ENCODE measurements at regions not wholly inside any gene's neighbourhood (a gene's known extent, or its start where the extent isn't known, plus 50 kb on each side); places are given as distances from the start of the nearest gene placed in this dataset.

DNA sequence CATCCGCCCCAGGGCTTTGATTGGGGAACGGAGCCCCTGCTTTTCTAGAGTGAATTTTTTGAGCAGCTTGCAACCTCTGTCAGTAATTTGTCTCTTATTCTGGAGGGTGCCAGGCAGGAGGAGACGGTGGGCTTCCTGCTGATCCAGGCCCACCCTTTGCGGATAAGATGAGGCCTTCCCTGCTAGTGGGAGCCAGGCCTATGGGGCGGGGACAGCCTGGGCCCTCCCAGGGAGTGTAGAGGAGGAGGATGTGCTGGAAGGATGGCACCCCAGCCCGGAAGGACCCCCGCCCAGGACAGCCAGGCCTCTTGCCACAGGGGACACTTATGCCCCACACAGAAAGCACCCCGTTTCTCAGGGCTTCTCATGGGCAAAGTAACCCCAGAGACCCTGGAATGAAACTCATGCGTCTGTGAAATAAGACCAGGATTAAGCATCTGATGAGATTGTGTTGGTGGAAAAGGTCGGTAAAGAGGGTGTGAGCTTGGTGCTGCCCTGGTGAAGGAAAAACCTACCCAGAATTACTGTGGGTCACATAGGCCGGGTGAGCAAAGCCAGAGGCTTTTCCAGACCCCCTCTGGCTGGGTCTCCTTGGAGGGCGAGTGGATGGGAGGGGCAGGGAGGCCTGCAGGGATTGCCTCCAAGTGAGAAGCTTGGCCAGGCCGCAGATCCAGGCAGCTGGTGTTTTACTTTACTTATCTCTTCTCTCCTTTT, 118.7 kb downstream of the SIK1 start:
- Histone ChIP-seq H4K20me1 (ENCODE audit: insufficient read depth) (no peaks in the 10 kb centered on the region), H3K9ac (no peak overlapping the region), H3K4me2 (ENCODE audit: unreplicated experiment) (no peak overlapping the region), H3K9me2 (ENCODE audit: insufficient read depth) (no peaks in the 10 kb centered on the region), H3K9me3 (ENCODE audit: low read depth) (no peaks in the 10 kb centered on the region), H3K27me3 (replicated peaks; ENCODE audit: insufficient read depth) (no peaks in the 10 kb centered on the region), H3K79me2 (ENCODE audit: insufficient read depth) (no peaks in the 10 kb centered on the region), H3K36me3 (ENCODE audit: low read depth) (no peaks in the 10 kb centered on the region), H3K4me1 (ENCODE audit: insufficient read depth) (no peaks in the 10 kb centered on the region), H3F3A (ENCODE audit: insufficient read depth) (no peaks in the 10 kb centered on the region), H2AFZ (no peak overlapping the region), H3K27ac (no peak overlapping the region), H3K4me3 (no peak overlapping the region)
- TF ChIP-seq EZH2phosphoT487 (IDR thresholded peaks at IDR 0.05; ENCODE audit: insufficient read depth, low read depth) (no peak), EZH2 (IDR thresholded peaks at IDR 0.05; ENCODE audit: insufficient read depth, poor library complexity, severe bottlenecking) (no peak)
- in situ Hi-C loops (cut with MboI): no loop called here
- no peak for DNase-seq
- 66 to 67% methylated on average over 13 of the region's 13 CpGs for WGBS, 2 experiments (ENCODE audit: low coverage in 1 of 2, low lambda C conversion rate in 2 of 2, missing lambda C conversion rate in 2 of 2)

DNA sequence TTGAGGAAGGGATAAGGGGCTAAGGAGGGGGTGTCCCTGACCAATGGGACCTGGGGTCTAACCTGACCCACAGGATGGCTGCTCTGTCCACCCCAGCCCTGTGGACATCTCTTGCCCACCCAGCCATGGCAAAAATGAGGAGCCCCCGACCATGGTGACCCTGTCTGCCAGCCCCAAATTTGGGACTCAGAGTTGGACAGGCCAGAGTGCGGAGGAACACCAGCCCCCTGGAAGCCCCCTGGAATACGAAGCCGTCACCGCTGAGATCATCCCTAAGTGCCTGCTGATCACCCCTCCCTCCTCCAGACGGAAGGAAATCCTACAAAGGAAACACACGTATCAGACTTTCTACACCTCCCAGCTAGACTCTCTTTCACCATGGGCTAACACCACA, 119.3 kb downstream of the SIK1 start:
- 72 to 81% methylated on average over 5 to 6 of the region's 7 CpGs for WGBS, 2 experiments (ENCODE audit: low coverage in 1 of 2, low lambda C conversion rate in 2 of 2, missing lambda C conversion rate in 2 of 2)
- no peaks in the 10 kb centered on the region for H3K9me3 ChIP-seq (ENCODE audit: low read depth)
- no peaks in the 10 kb centered on the region for H3K27me3 ChIP-seq (replicated peaks; ENCODE audit: insufficient read depth)
- DNase-seq: no peak
- H3K79me2 ChIP-seq (ENCODE audit: insufficient read depth): no peaks in the 10 kb centered on the region
- H3K9ac ChIP-seq: no peak overlapping the region
- H3F3A ChIP-seq (ENCODE audit: insufficient read depth): no peaks in the 10 kb centered on the region
- TF ChIP-seq EZH2 (IDR thresholded peaks at IDR 0.05; ENCODE audit: insufficient read depth, poor library complexity, severe bottlenecking) (no peak), EZH2phosphoT487 (IDR thresholded peaks at IDR 0.05; ENCODE audit: insufficient read depth, low read depth) (no peak)
- H2AFZ ChIP-seq: no peak overlapping the region
- H3K36me3 ChIP-seq (ENCODE audit: low read depth): no peaks in the 10 kb centered on the region
- in situ Hi-C loops (cut with MboI): no loop called here
- H3K4me3 ChIP-seq: no peak overlapping the region
- no peak overlapping the region for H3K27ac ChIP-seq
- H4K20me1 ChIP-seq (ENCODE audit: insufficient read depth): no peaks in the 10 kb centered on the region
- no peaks in the 10 kb centered on the region for H3K9me2 ChIP-seq (ENCODE audit: insufficient read depth)
- no peaks in the 10 kb centered on the region for H3K4me1 ChIP-seq (ENCODE audit: insufficient read depth)
- H3K4me2 ChIP-seq (ENCODE audit: unreplicated experiment): no peak overlapping the region

DNA sequence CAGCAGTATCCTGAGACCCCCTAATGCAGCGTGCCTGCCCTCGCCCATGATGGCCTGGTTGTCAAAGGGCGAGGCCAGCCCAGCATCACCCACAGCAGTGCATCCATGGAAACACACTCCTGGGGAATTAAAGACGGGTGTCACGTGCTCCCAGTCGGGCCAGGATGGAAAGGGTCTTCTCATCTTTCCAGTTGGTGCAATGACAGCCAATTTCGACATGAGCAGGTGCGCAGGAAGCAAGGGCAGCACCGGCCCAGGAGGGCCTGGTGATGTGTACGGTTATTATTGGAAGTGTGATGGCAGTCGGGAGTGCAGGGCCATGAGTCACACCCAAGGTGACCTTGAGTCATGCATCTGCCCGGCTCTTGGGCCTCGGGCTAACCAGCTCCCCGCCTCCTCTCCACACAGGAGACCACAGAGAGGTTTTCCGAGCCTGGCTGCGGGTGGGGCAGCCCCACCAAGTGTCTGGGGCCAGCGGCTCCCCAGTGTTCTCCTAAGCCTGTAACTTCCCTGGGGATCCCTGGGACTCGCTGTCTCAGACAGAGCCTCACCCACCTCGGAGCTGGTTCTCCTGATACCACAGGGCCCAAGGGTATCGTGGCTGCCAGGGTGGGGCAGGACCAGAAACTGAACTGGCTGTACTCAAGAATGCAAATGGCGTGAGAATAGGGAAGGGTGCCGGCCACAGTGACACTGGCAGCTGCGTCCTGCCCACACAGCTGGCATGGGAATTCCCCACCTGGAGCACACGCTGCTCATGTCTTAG, 119.8 kb downstream of the SIK1 start:
- Histone ChIP-seq H3K79me2 (ENCODE audit: insufficient read depth) (no peaks in the 10 kb centered on the region), H3K9me3 (ENCODE audit: low read depth) (no peaks in the 10 kb centered on the region), H4K20me1 (ENCODE audit: insufficient read depth) (no peaks in the 10 kb centered on the region), H3K4me1 (ENCODE audit: insufficient read depth) (no peaks in the 10 kb centered on the region), H3K27me3 (replicated peaks; ENCODE audit: insufficient read depth) (no peaks in the 10 kb centered on the region), H3F3A (ENCODE audit: insufficient read depth) (no peaks in the 10 kb centered on the region), H3K27ac (no peak overlapping the region), H3K36me3 (ENCODE audit: low read depth) (no peaks in the 10 kb centered on the region), H3K4me3 (no peak overlapping the region), H3K9ac (no peak overlapping the region), H2AFZ (no peak overlapping the region), H3K4me2 (ENCODE audit: unreplicated experiment) (no peak overlapping the region), H3K9me2 (ENCODE audit: insufficient read depth) (no peaks in the 10 kb centered on the region)
- in situ Hi-C loops (cut with MboI): no loop called here
- peak; percentile 61 for DNase-seq
- 72 to 74% methylated on average over 24 of the region's 24 CpGs for WGBS, 2 experiments (ENCODE audit: low coverage in 1 of 2, low lambda C conversion rate in 2 of 2, missing lambda C conversion rate in 2 of 2)
- TF ChIP-seq EZH2 (IDR thresholded peaks at IDR 0.05; ENCODE audit: insufficient read depth, poor library complexity, severe bottlenecking) (no peak), EZH2phosphoT487 (IDR thresholded peaks at IDR 0.05; ENCODE audit: insufficient read depth, low read depth) (no peak)

DNA sequence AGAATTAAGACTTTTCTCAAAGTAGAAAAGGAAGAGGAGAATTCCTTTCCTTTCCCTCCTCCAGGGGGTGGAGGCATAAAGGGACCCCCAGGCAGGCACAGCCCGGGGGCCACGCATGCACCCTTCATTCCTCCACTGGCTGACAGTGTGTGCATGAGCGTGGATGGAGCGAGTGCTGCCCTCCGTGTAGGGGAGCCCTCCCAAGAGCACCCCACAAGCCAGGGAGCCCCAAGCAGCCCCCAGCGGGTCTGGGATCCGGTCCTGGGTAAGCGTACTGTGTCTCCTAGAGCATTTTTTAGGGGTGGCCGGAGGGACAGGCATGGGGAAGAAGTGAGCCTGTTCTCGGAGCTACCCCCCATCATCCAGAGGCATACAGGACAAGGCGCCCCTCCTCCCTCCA, 120.5 kb downstream of the SIK1 start:
- Histone ChIP-seq H3K36me3 (ENCODE audit: low read depth) (no peaks in the 10 kb centered on the region), H3K79me2 (ENCODE audit: insufficient read depth) (no peaks in the 10 kb centered on the region), H3K4me2 (ENCODE audit: unreplicated experiment) (no peak overlapping the region), H3K4me3 (no peak overlapping the region), H3K27me3 (replicated peaks; ENCODE audit: insufficient read depth) (no peaks in the 10 kb centered on the region), H3K9me3 (ENCODE audit: low read depth) (no peaks in the 10 kb centered on the region), H2AFZ (no peak overlapping the region), H3K27ac (no peak overlapping the region), H3K4me1 (ENCODE audit: insufficient read depth) (no peaks in the 10 kb centered on the region), H3F3A (ENCODE audit: insufficient read depth) (no peaks in the 10 kb centered on the region), H4K20me1 (ENCODE audit: insufficient read depth) (no peaks in the 10 kb centered on the region), H3K9me2 (ENCODE audit: insufficient read depth) (no peaks in the 10 kb centered on the region), H3K9ac (no peak overlapping the region)
- no peak for DNase-seq
- TF ChIP-seq EZH2 (IDR thresholded peaks at IDR 0.05; ENCODE audit: insufficient read depth, poor library complexity, severe bottlenecking): no peak
- TF ChIP-seq EZH2phosphoT487 (IDR thresholded peaks at IDR 0.05; ENCODE audit: insufficient read depth, low read depth): no peak
- WGBS, 2 experiments (ENCODE audit: low coverage in 1 of 2, low lambda C conversion rate in 2 of 2, missing lambda C conversion rate in 2 of 2): 70 to 71% methylated on average over 10 to 11 of the region's 11 CpGs
- in situ Hi-C loops (cut with MboI): no loop called here
